NT2/D1 (cell line): ENCODE measurements at regions not wholly inside any gene's neighbourhood (a gene's known extent, or its start where the extent isn't known, plus 50 kb on each side); places are given as distances from the start of the nearest gene placed in this dataset.

Experiments used
- YY1 ChIP-seq: IDR thresholded peaks from 2 replicates; pipeline ENCODE4 v1.6.1; 2011; ENCODE audit not compliant: insufficient read length, insufficient read depth
- ZNF274 ChIP-seq: IDR thresholded peaks from 2 replicates; pipeline ENCODE4 v1.6.1; 2011; ENCODE audit warnings: mild to moderate bottlenecking, low read depth, low read length

GRCh38 chr12:62106547-62107185 lies 153.5 kb upstream of the USP15 start:
- TF ChIP-seq YY1 (no peak), ZNF274 (no peak)
